HG03575 (cell line): ENCODE measurements at regions not wholly inside any gene's neighbourhood (a gene's known extent, or its start where the extent isn't known, plus 50 kb on each side); places are given as distances from the start of the nearest gene placed in this dataset.

ENCODE experiments used
- ATAC-seq: cut with Tn5 transposase; IDR thresholded peaks from one replicate; pipeline ENCODE4 v1.9.1; 2021; ENCODE audit not compliant: unreplicated experiment, insufficient number of reproducible peaks, low FRiP score; ENCODE audit errors: extremely low read depth

- no peak for ATAC-seq
Measured at GRCh38 chr4:26148927-26149326, 171.9 kb upstream of the RBPJ start.

- ATAC-seq, result no peak
Measured at GRCh38 chr4:26150948-26151347, 169.9 kb upstream of the RBPJ start.

GRCh38 chr4:26151615-26152014 lies 169.2 kb upstream of the RBPJ start:
- ATAC-seq, result no peak

GRCh38 chr4:26152056-26152455 lies 168.8 kb upstream of the RBPJ start:
- ATAC-seq, result no peak

GRCh38 chr4:26157541-26157940 lies 163.3 kb upstream of the RBPJ start:
- no peak for ATAC-seq

GRCh38 chr4:26160591-26160990 lies 160.2 kb upstream of the RBPJ start:
- no peak for ATAC-seq

- no peak for ATAC-seq
Measured at GRCh38 chr4:26161030-26161824, 159.6 kb upstream of the RBPJ start.

- ATAC-seq, result no peak
Measured at GRCh38 chr4:26162101-26162500, 158.7 kb upstream of the RBPJ start.

- no peak for ATAC-seq
Measured at GRCh38 chr4:26163425-26164362, 157.1 kb upstream of the RBPJ start.

- no peak for ATAC-seq
Measured at GRCh38 chr4:26171501-26171900, 149.3 kb upstream of the RBPJ start.

- ATAC-seq, result no peak
Measured at GRCh38 chr4:26171941-26172340, 148.9 kb upstream of the RBPJ start.

GRCh38 chr4:26173619-26174018 lies 147.2 kb upstream of the RBPJ start:
- ATAC-seq, result no peak

- no peak for ATAC-seq
Measured at GRCh38 chr4:26174027-26174426, 146.8 kb upstream of the RBPJ start.

- no peak for ATAC-seq
Measured at GRCh38 chr4:26175006-26175786, 145.6 kb upstream of the RBPJ start.

- no peak for ATAC-seq
Measured at GRCh38 chr4:26175905-26176470, 144.8 kb upstream of the RBPJ start.

- no peak for ATAC-seq
Measured at GRCh38 chr4:26176598-26177149, 144.1 kb upstream of the RBPJ start.

GRCh38 chr4:26178854-26179253 lies 142.0 kb upstream of the RBPJ start:
- ATAC-seq, result no peak

GRCh38 chr4:26179316-26179760 lies 141.5 kb upstream of the RBPJ start:
- ATAC-seq, result peak; percentile 74

GRCh38 chr4:26181616-26182015 lies 139.2 kb upstream of the RBPJ start:
- no peak for ATAC-seq
